ENCODE measurements at regions not wholly inside any gene's neighbourhood (a gene's known extent, or its start where the extent isn't known, plus 50 kb on each side); places are given as distances from the start of the nearest gene placed in this dataset.

DNA sequence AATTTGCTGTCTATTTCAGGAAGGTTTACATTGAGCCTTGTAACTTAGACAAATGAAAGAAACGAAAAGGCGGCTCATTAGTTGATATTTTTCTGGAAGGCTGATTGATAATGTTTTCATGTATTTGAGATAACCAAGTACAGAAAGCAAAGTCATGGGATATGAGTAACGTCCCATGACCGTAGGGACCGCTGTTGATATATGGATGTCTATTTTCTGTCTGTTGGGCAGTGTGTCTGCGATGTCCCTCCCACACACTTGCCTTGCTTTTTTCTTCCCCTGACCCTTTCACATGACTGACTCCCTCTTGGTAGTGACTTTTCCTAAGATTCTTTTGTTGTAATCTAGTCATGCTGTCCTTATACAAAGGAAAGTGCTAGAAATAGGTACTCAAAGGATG lies 57.0 kb upstream of the GPR158 start:
- no peaks in the 10 kb centered on the region for H3K9me3 ChIP-seq (ENCODE audit: insufficient read depth, low read depth, low read length)
- H3K9ac ChIP-seq (ENCODE audit: low read depth, low read length) = no peak overlapping the region
- 0 out of 2 replicates have a peak, but pooled peaks cover 5% of the 10 kb centered on the region for H3K4me1 ChIP-seq (ENCODE audit: insufficient read depth, low read length)
- no peaks in the 10 kb centered on the region for H3K27me3 ChIP-seq (ENCODE audit: insufficient read depth, low read length)
- WGBS = 92% methylated on average over 6 of the region's 6 CpGs
- no peaks in the 10 kb centered on the region for H3K36me3 ChIP-seq (ENCODE audit: insufficient read depth, low read length)
- no peak overlapping the region for H3K27ac ChIP-seq (ENCODE audit: low read depth, low read length)
- no peak overlapping the region for H3K4me3 ChIP-seq (ENCODE audit: low read length)

DNA sequence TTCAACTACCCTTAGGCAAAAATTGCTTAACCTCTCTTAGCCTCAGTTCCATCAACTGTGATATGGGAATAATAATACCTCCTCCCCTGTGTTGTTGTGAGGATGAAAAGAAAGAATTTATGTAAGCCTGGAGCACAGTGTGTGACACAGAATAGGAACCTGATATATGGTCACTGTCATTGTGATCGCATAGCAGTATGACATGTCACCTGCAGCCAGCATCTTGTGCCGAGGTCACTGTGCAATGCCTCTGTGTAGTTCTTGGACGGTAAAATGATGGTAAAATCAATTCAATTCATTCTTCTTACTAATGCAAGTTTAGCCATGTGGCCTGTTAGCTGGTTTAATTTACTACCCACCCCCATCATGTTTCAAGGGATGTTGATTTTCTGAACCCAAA lies 54.6 kb upstream of the GPR158 start:
- WGBS = 97% methylated on average over 3 of the region's 3 CpGs
- no peaks in the 10 kb centered on the region for H3K9me3 ChIP-seq (ENCODE audit: insufficient read depth, low read depth, low read length)
- no peak overlapping the region for H3K9ac ChIP-seq (ENCODE audit: low read depth, low read length)
- no peak overlapping the region for H3K4me3 ChIP-seq (ENCODE audit: low read length)
- no peaks in the 10 kb centered on the region for H3K27me3 ChIP-seq (ENCODE audit: insufficient read depth, low read length)
- no peaks in the 10 kb centered on the region for H3K36me3 ChIP-seq (ENCODE audit: insufficient read depth, low read length)
- no peak overlapping the region for H3K27ac ChIP-seq (ENCODE audit: low read depth, low read length)
- H3K4me1 ChIP-seq (ENCODE audit: insufficient read depth, low read length) = 0 out of 2 replicates have a peak, but pooled peaks cover 5% of the 10 kb centered on the region
